IMR-90 (cell line): ENCODE measurements at regions not wholly inside any gene's neighbourhood (a gene's known extent, or its start where the extent isn't known, plus 50 kb on each side); places are given as distances from the start of the nearest gene placed in this dataset.

Experiments
- CTCF ChIP-seq: conservative IDR thresholded peaks from 2 replicates; pipeline ENCODE4 v1.5.1; 2012; ENCODE audit warnings: mild to moderate bottlenecking, low read depth, low read length, improper control_type of control experiment
- POLR2A ChIP-seq: IDR thresholded peaks from 2 replicates; pipeline ENCODE4 v1.6.1; 2012; ENCODE audit warnings: mild to moderate bottlenecking, low read depth, low read length

GRCh38 chr1:184911103-184911745 lies 63.1 kb downstream of the NIBAN1 start:
- TF ChIP-seq CTCF (no peak), POLR2A (no peak)
